Epithelial cell of esophagus (primary cell): ENCODE measurements at regions not wholly inside any gene's neighbourhood (a gene's known extent, or its start where the extent isn't known, plus 50 kb on each side); places are given as distances from the start of the nearest gene placed in this dataset.

Experiments
- DNase-seq: peaks from one replicate; pipeline ENCODE4 v3.0.0; 2010; ENCODE audit warnings: low read depth
- H3K4me3 ChIP-seq: 2 replicates; pipeline ENCODE4 v1.5.1; 2011; ENCODE audit warnings: mild to moderate bottlenecking, low read length, control low read depth
- TF ChIP-seq, protein P1 (sequence below): IDR thresholded peaks from 2 replicates; pipeline ENCODE4 v1.5.1; 2011; ENCODE audit warnings: low read depth, mild to moderate bottlenecking, low read length, control low read depth, inconsistent platforms; ENCODE audit not compliant: insufficient read depth; ENCODE audit errors: missing control alignments

DNA sequence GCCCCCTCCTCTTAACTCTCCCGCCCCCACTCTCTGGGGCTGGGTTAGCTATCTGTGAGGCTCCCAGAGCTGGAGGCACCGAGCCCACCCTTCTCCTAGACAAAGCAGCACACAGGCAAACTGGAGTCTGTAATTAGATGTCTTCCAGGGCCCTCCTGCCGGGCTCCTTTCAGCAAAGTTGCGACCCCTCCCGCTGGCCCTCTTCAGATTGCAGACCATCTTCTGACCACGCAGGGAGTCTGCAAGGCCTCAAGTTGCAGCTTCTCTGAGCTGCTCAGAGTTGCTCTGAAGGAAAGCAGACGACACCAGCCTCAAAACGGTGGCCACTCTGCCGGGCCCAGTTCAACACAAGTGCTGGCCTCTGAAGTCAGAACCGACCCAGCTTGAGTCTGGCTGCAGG lies 228.4 kb upstream of the COPS8 start:
- TF ChIP-seq, protein P1, sequence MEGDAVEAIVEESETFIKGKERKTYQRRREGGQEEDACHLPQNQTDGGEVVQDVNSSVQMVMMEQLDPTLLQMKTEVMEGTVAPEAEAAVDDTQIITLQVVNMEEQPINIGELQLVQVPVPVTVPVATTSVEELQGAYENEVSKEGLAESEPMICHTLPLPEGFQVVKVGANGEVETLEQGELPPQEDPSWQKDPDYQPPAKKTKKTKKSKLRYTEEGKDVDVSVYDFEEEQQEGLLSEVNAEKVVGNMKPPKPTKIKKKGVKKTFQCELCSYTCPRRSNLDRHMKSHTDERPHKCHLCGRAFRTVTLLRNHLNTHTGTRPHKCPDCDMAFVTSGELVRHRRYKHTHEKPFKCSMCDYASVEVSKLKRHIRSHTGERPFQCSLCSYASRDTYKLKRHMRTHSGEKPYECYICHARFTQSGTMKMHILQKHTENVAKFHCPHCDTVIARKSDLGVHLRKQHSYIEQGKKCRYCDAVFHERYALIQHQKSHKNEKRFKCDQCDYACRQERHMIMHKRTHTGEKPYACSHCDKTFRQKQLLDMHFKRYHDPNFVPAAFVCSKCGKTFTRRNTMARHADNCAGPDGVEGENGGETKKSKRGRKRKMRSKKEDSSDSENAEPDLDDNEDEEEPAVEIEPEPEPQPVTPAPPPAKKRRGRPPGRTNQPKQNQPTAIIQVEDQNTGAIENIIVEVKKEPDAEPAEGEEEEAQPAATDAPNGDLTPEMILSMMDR: no peak
- no peak overlapping the region for H3K4me3 ChIP-seq
- no peak for DNase-seq

DNA sequence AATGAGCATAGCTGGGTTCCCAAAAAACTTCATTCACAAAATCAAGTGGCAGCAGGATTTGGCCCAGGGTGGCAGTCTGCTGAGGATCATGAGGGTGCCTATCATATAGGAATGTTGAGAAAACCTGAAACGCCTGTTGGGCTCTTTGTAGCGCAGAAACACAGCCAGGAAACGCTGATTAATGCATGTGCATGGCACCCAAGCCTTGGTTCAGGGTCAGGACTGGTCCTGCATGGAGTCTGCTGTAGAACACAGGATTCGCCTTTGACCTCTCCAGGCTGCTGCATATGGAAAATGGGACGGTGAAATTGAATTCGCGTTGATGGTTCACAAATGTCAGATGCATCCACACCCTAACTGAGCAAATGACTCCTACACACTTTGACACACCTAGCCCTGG lies 227.9 kb upstream of the COPS8 start:
- TF ChIP-seq, protein P1: no peak
- no peak overlapping the region for H3K4me3 ChIP-seq
- DNase-seq: no peak

DNA sequence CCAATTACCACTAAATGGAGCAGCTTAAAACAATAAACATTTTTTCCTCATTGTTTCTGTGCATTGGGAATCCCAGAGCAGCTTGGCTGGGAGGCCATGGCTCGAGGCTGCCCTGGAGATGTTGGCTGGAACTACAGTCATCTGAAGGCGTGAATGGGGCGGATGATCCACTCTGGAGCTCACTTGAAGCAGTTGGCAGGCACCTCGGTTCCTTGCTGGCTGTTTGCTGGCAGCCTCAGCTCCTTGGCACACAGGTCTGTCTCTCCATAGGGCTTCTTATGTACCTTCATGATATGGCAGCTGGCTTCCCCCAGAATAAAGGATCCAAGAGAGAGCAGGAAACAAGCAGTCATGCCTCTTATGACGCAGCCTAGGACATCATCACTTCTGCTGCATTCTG lies 227.0 kb upstream of the COPS8 start:
- no peak overlapping the region for H3K4me3 ChIP-seq
- DNase-seq: no peak
- TF ChIP-seq, protein P1: no peak

DNA sequence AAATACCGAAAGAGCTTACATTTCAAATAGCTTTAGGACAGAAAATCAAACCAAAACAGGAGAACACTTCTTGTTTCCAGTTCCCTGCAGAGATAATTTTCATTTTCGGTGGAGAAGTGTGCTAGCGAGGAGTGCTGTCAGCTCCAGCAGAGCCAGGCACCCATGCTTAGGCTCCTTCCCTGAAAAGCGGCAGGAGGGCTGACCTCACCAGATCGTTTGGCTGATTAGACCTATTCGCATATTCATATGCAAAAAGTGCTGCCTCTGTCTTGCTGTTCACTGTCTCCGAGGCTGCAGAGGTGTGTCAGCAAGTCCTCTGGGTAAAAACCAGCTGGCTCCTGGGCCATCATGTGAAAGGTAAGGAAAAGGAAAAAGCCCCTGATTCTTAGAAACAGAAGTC lies 225.8 kb upstream of the COPS8 start:
- DNase-seq: no peak
- TF ChIP-seq, protein P1: no peak
- no peak overlapping the region for H3K4me3 ChIP-seq

DNA sequence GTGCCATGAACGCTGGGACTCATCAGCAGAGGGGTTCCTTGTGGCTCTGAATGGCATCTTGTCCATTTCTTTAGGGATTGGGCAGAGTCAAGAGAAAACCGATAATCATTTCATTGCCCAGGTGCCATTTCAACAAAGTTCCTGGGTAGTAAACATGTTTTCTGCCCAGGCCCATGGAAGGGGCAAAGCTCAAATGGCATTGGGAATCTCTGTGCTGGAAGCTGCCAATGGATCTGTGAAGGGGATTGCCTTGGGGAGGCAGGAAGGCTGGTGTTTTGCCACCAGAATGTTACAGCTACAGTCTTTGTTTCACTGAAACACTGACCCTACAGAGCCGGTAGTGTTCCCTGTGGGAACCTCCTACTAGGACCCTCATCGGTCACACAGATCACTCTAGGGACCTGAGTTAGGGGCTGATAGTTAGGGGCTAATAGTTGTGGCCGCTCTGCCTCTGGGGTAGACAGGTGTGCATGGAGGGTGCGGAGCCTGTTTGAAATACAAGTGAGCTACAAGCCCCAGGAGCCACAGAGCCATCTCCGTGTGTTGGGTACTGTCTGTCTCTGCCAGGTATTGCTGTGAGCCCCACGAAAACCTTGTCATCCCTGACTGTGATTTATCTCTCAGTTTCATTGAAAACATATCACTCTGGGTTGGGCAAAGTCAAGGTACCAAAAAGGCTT lies 224.4 kb upstream of the COPS8 start:
- no peak for DNase-seq
- TF ChIP-seq, protein P1: no peak

DNA sequence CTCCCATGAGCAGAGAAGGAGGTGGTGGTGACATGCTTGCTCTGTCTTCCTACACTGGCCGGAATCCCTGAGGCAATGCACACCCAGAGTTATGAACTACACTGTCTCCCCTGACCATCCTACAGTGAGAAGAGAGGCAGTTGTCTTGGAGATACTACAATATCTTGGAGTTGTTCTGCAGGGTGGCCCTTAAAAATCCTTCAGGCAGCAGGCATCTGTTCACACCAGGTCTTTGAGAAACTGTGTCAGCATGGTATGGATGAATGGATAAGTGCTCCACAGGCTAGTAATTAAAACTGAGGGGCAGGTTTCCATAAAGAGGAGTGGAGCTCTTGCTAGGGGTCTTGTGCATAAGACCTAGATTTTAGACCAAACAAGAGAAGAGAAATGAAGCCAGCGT lies 223.7 kb upstream of the COPS8 start:
- H3K4me3 ChIP-seq: no peak overlapping the region

More for the DNA sequence above, 224.4 kb upstream of the COPS8 start:
- H3K4me3 ChIP-seq: no peak overlapping the region

More for the DNA sequence above, 223.7 kb upstream of the COPS8 start:
- DNase-seq: no peak
- TF ChIP-seq, protein P1: no peak
